UCSD-AML1 (cell line): ENCODE measurements at regions not wholly inside any gene's neighbourhood (a gene's known extent, or its start where the extent isn't known, plus 50 kb on each side); places are given as distances from the start of the nearest gene placed in this dataset.
"Not testable (repeated sequence)": the region's sequence is repeated elsewhere in the genome, so short reads cannot be mapped to it uniquely, and the experiment has no call there.

Experiments used
- DNase-seq: peaks from one replicate; lab custom pipeline; 2025; ENCODE audit not compliant: unreplicated experiment; lab: John Stamatoyannopoulos, UW

- not testable (repeated sequence) for DNase-seq
Observed at GRCh38 chr5:123933812-123934211, 421.8 kb downstream of the CSNK1G3 start.

DNA sequence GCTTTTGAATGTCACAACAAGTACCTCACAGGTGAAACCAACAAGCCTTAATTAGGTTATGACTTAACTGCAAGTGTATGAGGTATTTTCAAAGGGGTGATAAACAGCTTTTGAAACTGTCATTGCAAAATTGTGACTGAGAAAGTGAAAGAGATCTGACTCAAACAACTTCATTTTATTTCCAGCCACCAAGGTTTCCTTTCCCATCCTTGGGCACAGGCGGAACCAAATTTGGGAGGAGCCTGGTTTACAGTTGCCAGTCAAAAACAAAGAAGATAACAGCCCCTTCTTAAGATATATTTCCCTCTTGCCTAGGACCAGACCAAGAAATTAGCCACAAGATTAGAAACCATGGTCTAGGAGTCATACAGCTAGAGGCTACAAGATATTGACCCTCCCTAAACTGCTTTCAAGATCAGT, 417.1 kb downstream of the CSNK1G3 start:
- DNase-seq, result no peak

- no peak for DNase-seq
Observed at GRCh38 chr5:123928401-123928800, 416.4 kb downstream of the CSNK1G3 start.

DNA sequence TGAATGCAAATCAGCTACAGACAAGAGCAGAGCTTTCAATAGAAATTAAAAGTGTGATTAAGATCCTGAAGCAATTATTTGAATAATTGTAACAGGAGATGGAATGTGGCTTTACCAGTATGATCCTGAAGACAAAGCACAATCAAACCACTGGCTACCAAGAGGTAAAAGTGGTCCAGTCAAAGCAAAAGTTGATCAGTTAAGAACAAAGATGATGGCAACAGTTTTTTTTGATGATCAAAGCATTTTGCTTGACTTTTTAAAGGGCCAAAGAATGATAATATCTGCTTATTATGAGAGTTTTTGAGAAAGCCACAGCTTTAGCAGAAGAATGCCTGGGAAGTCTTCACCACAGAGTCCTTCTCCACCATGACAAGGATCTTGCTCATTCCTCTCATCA, 409.2 kb downstream of the CSNK1G3 start:
- no peak for DNase-seq

- no peak for DNase-seq
Observed at GRCh38 chr5:123916345-123917121, 404.6 kb downstream of the CSNK1G3 start.

DNA sequence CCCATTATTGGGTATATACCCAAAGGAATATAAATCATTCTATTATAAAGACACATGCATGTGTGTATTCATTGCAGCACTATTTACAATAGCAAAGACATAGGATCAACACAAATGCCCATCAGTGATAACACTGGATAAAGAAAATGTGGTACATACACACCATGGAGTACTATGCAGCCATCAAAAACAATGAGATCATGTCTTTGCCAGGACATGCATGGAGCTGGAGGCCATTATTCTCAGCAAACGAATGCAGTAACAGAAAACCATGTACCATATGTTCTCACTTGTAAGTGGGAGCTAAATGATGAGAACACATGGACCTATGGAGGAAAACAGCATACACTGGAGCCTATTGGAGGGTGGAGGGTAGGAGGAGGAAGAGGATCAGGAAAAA, 402.4 kb downstream of the CSNK1G3 start:
- DNase-seq, result no peak

DNA sequence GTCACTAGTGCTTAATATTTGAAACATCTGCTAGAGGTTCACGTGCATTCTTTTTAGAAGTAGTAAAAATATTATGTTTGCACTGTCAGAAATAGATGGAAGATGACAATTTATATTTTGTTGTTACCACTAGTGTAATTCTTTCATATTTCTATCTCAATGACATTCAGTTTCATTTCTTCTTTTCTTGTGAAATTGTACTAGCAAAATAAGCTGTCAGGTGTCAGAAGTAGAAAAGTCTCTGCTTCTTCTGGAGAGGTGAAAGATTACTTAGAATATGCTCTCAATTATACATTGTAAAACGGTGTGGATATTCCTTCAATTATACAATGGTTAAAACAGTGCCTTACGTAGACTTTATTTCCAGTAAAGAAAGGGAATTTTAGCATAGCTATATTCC, 395.4 kb downstream of the CSNK1G3 start:
- DNase-seq, result no peak

- no peak for DNase-seq
Observed at GRCh38 chr5:123906698-123907295, 394.8 kb downstream of the CSNK1G3 start.

GRCh38 chr5:123885081-123885480, 373.1 kb downstream of the CSNK1G3 start:
- no peak for DNase-seq

GRCh38 chr5:123882965-123883345, 371.0 kb downstream of the CSNK1G3 start:
- no peak for DNase-seq

- DNase-seq, result no peak
Observed at GRCh38 chr5:123882319-123882964, 370.5 kb downstream of the CSNK1G3 start.

GRCh38 chr5:123881759-123882244, 369.8 kb downstream of the CSNK1G3 start:
- no peak for DNase-seq

GRCh38 chr5:123880875-123881274, 368.9 kb downstream of the CSNK1G3 start:
- DNase-seq, result no peak

DNA sequence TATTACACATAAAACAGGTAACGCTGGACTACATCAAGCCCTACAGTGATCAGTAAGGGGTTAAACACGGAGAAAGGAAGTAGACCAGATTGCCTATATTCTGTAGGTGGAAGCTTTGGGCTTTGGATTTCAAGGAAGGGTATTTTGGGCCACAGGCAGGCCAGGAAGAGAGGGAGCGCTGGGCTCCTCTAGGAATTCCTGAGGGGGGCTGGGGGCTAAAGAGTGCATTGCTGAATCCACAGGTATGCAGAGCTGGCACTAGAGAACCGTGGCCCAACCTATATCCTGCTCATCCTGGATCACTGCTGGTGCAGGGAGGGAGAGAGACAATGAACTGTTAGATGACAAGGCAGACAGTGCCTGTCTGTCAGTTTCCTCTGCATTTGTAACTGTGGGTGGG, 367.1 kb downstream of the CSNK1G3 start:
- no peak for DNase-seq

DNA sequence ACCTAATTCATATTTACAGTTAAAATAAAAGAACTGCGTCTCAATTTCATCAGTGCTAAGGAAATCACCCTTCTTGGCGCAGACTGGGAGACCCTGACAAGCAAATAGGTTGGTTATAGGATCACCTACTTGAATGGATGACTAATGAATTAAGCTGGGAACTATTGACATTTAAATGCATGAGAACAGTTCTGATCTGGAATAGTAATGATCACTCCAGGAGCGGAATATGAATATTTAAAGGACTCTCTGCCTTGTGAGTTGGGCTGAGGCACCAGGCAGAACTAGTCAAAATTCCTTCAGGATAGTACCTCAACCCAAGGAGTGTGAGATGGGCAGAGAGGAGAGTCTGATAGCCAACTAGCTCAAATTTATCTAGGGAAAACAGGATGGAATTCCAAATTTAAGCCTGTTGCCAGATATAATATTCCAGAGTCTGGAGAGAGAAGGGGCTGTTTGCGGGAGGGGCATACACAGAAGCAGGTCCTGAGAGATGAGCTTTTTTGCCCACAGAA, 364.4 kb downstream of the CSNK1G3 start:
- DNase-seq, result no peak

GRCh38 chr5:123875561-123876275, 363.7 kb downstream of the CSNK1G3 start:
- DNase-seq, result no peak

DNA sequence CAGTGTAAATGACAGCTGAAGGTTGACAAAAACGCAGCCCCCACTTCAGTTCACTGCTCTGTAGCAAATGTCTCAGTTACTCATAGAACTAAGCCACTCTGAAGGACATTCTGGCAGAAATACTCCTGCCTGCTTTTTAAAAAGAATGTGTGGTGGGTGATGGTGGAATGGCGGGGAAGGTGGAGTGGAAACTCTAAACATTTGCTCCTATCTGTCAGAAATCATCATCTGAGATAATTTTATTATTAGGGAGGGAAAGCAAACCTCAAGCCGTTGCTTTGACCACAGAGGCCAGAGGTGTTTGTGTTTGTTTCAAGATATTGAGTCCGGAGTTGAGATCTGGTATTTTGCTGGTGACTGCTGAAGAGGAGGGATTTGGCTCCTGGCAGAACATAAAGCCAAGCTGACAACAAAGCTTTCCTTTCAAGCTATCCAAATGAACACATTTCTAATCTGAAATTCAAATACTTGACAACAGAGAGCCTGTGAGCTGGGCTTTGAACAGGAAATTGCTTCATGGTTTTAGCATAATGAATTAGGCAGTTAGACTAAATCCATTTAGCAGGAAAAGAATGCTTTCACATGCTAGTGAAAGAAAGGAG, 362.7 kb downstream of the CSNK1G3 start:
- DNase-seq, result no peak

DNA sequence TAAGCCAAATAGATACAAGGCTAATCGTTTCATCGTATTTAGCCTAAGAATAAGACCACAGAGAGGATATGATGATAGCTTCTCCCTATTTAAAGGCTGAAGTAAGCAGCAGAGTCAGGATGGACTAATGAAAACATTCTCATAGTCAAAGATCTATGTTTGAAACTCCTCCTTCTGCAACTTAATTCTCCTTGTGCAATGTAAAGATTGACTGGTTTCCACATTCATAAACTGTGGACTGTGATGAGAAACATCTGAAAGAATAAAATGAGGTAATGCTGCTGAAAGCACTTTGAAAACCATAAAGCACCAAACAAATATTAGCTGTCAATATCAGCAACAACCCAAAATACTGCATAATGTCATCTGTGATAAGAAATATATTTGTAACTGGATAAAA, 361.9 kb downstream of the CSNK1G3 start:
- no peak for DNase-seq

GRCh38 chr5:123871373-123871772, 359.4 kb downstream of the CSNK1G3 start:
- DNase-seq, result no peak

DNA sequence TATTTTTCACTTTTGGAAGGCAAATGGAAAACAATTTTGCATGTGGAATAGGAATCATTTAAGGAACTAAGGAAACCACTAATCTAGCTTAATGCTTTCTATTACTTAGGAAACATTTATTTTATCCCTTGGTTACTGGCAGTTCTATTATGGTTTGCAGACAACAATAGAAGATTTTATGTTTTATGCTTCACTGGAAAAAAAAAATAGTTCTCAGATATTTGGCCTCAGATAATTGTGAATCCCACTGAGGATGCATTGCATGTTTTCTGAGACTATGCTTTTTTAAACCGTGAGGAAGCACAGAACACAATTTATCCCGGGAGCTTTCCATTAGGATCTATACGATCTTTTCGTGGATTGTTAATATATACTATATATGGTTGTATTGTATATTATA, 356.9 kb downstream of the CSNK1G3 start:
- no peak for DNase-seq

DNA sequence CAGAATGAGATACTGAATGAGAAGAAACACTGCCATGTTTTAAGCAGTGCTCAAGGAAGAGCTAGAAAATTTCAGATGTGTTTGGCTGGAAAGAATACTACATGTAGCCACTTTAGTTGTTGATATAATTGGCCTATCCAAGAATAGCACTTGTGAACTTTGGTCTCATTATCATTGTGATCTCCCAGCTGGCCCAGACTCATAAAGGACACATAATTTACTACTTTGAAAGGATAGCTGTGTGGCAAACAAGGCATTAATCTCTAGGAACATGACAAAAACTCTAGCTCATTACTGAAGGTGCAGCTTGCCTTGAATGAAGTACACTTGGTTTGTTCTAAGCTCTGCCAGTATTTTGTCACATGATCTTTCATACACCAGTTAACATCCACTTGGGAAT, 356.3 kb downstream of the CSNK1G3 start:
- no peak for DNase-seq
